GM23338 (cell line): ENCODE measurements at regions not wholly inside any gene's neighbourhood (a gene's known extent, or its start where the extent isn't known, plus 50 kb on each side); places are given as distances from the start of the nearest gene placed in this dataset.

Experiments used
- ATAC-seq: fragments of 200-7000 bp; cut with Tn5 transposase; 3 replicates; pipeline ENCODE4 v1.9.1; 2020
- DNase-seq: peaks from one replicate; pipeline ENCODE4 v3.0.0-alpha.2; 2015; ENCODE audit warnings: low spot score
- H2AFZ ChIP-seq: fragments of 200-600 bp; sonication (generic); 2 replicates; pipeline ENCODE4 v1.8.0; 2016; ENCODE audit warnings: antibody characterized with exemption, mild to moderate bottlenecking, moderate library complexity
- H3F3A ChIP-seq: fragments of 200-600 bp; sonication (generic); replicated peaks from 2 replicates; pipeline ENCODE4 v1.8.0; 2017; ENCODE audit warnings: antibody characterized with exemption, mixed run types, low read depth
- H3K27ac ChIP-seq: fragments of 200-600 bp; sonication (generic); 2 replicates; pipeline ENCODE4 v1.6.1; 2016; ENCODE audit warnings: low read depth
- H3K27me3 ChIP-seq: fragments of 200-600 bp; sonication (generic); 2 replicates; pipeline ENCODE4 v1.8.0; 2016; ENCODE audit warnings: mild to moderate bottlenecking, mixed run types, moderate library complexity; ENCODE audit not compliant: insufficient read depth
- H3K36me3 ChIP-seq: fragments of 200-600 bp; sonication (generic); 2 replicates; pipeline ENCODE4 v1.8.0; 2016; ENCODE audit warnings: mild to moderate bottlenecking; ENCODE audit not compliant: insufficient read depth
- H3K4me1 ChIP-seq: fragments of 200-600 bp; sonication (generic); 2 replicates; pipeline ENCODE4 v1.8.0; 2016; ENCODE audit warnings: mild to moderate bottlenecking, moderate library complexity; ENCODE audit not compliant: insufficient read depth
- H3K4me2 ChIP-seq: fragments of 200-600 bp; sonication (generic); 2 replicates; pipeline ENCODE4 v1.7.1; 2017; ENCODE audit warnings: mixed run types
- H3K4me3 ChIP-seq: fragments of 200-600 bp; sonication (generic); 2 replicates; pipeline ENCODE4 v1.6.1; 2016; ENCODE audit warnings: mixed run types
- H3K79me2 ChIP-seq: fragments of 200-600 bp; sonication (generic); replicated peaks from 2 replicates; pipeline ENCODE4 v1.8.0; 2017; ENCODE audit warnings: mild to moderate bottlenecking; ENCODE audit not compliant: insufficient read depth
- H3K9me2 ChIP-seq: fragments of 200-600 bp; sonication (generic); 2 replicates; pipeline ENCODE4 v1.8.0; 2017; ENCODE audit not compliant: insufficient read depth
- H4K20me1 ChIP-seq: fragments of 200-600 bp; sonication (generic); replicated peaks from 2 replicates; pipeline ENCODE4 v1.8.0; 2017; ENCODE audit warnings: mild to moderate bottlenecking; ENCODE audit not compliant: insufficient read depth
- H3K27ac Mint-ChIP-seq: 2 replicates; pipeline ENCODE4 v1.8.0; 2020; ENCODE audit warnings: inconsistent platforms, mild to moderate bottlenecking, moderate library complexity, mixed read lengths
- H3K27me3 Mint-ChIP-seq: 3 replicates; pipeline ENCODE4 v1.8.0; 2022; ENCODE audit warnings: low read depth, mild to moderate bottlenecking, moderate library complexity, mixed read lengths, inconsistent platforms; ENCODE audit not compliant: insufficient read depth, poor library complexity
- H3K36me3 Mint-ChIP-seq: 3 replicates; pipeline ENCODE4 v1.8.0; 2021; ENCODE audit warnings: low read depth, mild to moderate bottlenecking, inconsistent platforms, moderate library complexity, mixed read lengths
- H3K4me1 Mint-ChIP-seq: 3 replicates; pipeline ENCODE4 v1.8.0; 2020; ENCODE audit warnings: mild to moderate bottlenecking, inconsistent platforms, mixed read lengths
- H3K4me3 Mint-ChIP-seq: 3 replicates; pipeline ENCODE4 v1.8.0; 2021; ENCODE audit warnings: moderate library complexity, mild to moderate bottlenecking, inconsistent platforms, mixed read lengths
- H3K9me3 Mint-ChIP-seq: 3 replicates; pipeline ENCODE4 v1.8.0; 2020; ENCODE audit warnings: moderate library complexity, mild to moderate bottlenecking, inconsistent platforms, mixed read lengths
- EZH2 ChIP-seq: fragments of 200-600 bp; sonication (generic); IDR thresholded peaks from one replicate; pipeline ENCODE4 v1.8.0; 2017; ENCODE audit warnings: antibody characterized with exemption, mild to moderate bottlenecking, low read depth; ENCODE audit not compliant: unreplicated experiment
- POLR2AphosphoS5 ChIP-seq: IDR thresholded peaks from 2 replicates; pipeline ENCODE4 v1.6.1; 2016; ENCODE audit warnings: antibody characterized with exemption, low read depth
- STAT1 ChIP-seq: IDR thresholded peaks from one replicate; pipeline ENCODE4 v1.6.1; 2016; ENCODE audit warnings: antibody characterized with exemption; ENCODE audit not compliant: unreplicated experiment
- TF ChIP-seq, protein P1 (sequence below): fragments of 250-450 bp; sonication (Bioruptor Pico); IDR thresholded peaks from 2 replicates; pipeline ENCODE4 v1.5.0; 2020; ENCODE audit warnings: mild to moderate bottlenecking, moderate library complexity
- TF ChIP-seq, protein P2 (sequence below), 2 experiments: fragments of 200-600 bp in 1 of 2; sonication (generic) in 1 of 2; conservative IDR thresholded peaks; 2 replicates each; pipeline versions ENCODE4 v1.5.1 to v1.6.1; 2016 to 2017; ENCODE audit warnings: antibody characterized with exemption in 2 of 2, low read depth in 2 of 2, mild to moderate bottlenecking in 2 of 2, moderate library complexity in 1 of 2

DNA sequence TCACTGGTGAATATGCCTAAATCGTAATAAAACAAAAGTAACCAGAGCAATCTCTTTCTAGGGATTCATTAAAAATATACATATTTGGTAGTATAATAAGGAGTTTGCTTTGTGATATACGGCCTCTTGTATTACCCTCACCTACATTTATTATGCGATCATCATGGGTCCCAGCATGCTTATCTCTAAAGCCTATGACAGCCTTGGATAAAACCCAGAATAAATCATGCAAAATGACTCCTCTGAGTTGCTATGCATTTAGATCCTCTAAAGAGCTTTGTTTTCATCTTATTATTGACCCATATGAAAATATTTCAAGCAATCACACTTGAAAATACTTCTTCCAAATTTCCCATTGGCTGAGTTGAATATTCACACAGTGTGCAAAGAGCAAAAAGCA, 432.3 kb downstream of the SUCLG1 start:
- ATAC-seq = no peak
- Histone ChIP-seq H3K36me3 (no peaks in the 10 kb centered on the region), H3K27ac (no peak overlapping the region), H4K20me1 (no peaks in the 10 kb centered on the region), H3K4me2 (no peak overlapping the region), H3K27me3 (no peaks in the 10 kb centered on the region), H3K4me3 (no peak overlapping the region), H3K4me1 (no peaks in the 10 kb centered on the region), H3K9me2 (peaks cover 17% of the 10 kb centered on the region), H3K79me2 (no peaks in the 10 kb centered on the region), H2AFZ (no peak overlapping the region), H3F3A (no peaks in the 10 kb centered on the region)
- TF ChIP-seq STAT1 = no peak
- no peak for TF ChIP-seq POLR2AphosphoS5
- Mint-ChIP-seq H3K4me1 (no peaks in the 10 kb centered on the region), H3K4me3 (no peak overlapping the region), H3K27ac (no peak overlapping the region), H3K27me3 (no peaks in the 10 kb centered on the region), H3K36me3 (no peaks in the 10 kb centered on the region), H3K9me3 (no peaks in the 10 kb centered on the region)
- DNase-seq = no peak

DNA sequence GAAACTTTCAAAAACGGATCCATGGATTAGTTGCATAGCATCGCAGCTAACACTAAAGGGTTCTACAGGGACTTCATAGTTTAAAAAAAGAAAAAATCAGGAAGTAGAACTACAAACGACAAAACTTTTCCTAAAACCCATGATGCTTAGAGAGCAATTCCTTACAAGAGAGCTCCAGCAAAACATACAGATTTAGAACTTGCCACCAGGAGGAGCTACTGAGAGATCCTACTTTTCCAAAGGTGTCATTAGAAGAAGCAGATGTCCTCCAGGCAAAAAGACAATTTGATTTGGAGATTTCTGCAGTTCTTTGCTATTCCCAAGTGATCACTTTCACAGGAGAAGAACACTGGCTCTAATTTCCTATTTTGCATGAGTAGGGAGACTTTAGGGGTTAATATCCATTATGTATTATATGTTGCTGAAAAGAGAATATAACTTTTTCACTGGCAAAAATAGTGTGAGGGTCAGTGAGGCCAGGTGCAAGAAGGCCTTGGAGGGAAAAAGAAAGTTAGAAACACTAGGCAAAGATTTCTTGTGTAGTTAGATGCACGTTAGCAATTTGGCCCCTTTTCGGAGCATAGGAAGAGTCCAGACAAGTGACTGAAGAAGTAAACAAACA, 436.2 kb downstream of the SUCLG1 start:
- Histone ChIP-seq H3K9me2 (peaks cover 15% of the 10 kb centered on the region), H3F3A (no peaks in the 10 kb centered on the region), H3K4me3 (no peak overlapping the region), H3K79me2 (no peaks in the 10 kb centered on the region), H3K27me3 (no peaks in the 10 kb centered on the region), H2AFZ (no peak overlapping the region), H4K20me1 (no peaks in the 10 kb centered on the region), H3K4me2 (no peak overlapping the region), H3K4me1 (no peaks in the 10 kb centered on the region), H3K27ac (no peak overlapping the region), H3K36me3 (no peaks in the 10 kb centered on the region)
- no peaks in the 10 kb centered on the region for H3K27me3 Mint-ChIP-seq
- H3K27ac Mint-ChIP-seq = no peak overlapping the region
- DNase-seq = peak; percentile 88
- no peak overlapping the region for H3K4me3 Mint-ChIP-seq
- no peaks in the 10 kb centered on the region for H3K36me3 Mint-ChIP-seq
- ATAC-seq = peak; percentile 63
- TF ChIP-seq, protein P1, sequence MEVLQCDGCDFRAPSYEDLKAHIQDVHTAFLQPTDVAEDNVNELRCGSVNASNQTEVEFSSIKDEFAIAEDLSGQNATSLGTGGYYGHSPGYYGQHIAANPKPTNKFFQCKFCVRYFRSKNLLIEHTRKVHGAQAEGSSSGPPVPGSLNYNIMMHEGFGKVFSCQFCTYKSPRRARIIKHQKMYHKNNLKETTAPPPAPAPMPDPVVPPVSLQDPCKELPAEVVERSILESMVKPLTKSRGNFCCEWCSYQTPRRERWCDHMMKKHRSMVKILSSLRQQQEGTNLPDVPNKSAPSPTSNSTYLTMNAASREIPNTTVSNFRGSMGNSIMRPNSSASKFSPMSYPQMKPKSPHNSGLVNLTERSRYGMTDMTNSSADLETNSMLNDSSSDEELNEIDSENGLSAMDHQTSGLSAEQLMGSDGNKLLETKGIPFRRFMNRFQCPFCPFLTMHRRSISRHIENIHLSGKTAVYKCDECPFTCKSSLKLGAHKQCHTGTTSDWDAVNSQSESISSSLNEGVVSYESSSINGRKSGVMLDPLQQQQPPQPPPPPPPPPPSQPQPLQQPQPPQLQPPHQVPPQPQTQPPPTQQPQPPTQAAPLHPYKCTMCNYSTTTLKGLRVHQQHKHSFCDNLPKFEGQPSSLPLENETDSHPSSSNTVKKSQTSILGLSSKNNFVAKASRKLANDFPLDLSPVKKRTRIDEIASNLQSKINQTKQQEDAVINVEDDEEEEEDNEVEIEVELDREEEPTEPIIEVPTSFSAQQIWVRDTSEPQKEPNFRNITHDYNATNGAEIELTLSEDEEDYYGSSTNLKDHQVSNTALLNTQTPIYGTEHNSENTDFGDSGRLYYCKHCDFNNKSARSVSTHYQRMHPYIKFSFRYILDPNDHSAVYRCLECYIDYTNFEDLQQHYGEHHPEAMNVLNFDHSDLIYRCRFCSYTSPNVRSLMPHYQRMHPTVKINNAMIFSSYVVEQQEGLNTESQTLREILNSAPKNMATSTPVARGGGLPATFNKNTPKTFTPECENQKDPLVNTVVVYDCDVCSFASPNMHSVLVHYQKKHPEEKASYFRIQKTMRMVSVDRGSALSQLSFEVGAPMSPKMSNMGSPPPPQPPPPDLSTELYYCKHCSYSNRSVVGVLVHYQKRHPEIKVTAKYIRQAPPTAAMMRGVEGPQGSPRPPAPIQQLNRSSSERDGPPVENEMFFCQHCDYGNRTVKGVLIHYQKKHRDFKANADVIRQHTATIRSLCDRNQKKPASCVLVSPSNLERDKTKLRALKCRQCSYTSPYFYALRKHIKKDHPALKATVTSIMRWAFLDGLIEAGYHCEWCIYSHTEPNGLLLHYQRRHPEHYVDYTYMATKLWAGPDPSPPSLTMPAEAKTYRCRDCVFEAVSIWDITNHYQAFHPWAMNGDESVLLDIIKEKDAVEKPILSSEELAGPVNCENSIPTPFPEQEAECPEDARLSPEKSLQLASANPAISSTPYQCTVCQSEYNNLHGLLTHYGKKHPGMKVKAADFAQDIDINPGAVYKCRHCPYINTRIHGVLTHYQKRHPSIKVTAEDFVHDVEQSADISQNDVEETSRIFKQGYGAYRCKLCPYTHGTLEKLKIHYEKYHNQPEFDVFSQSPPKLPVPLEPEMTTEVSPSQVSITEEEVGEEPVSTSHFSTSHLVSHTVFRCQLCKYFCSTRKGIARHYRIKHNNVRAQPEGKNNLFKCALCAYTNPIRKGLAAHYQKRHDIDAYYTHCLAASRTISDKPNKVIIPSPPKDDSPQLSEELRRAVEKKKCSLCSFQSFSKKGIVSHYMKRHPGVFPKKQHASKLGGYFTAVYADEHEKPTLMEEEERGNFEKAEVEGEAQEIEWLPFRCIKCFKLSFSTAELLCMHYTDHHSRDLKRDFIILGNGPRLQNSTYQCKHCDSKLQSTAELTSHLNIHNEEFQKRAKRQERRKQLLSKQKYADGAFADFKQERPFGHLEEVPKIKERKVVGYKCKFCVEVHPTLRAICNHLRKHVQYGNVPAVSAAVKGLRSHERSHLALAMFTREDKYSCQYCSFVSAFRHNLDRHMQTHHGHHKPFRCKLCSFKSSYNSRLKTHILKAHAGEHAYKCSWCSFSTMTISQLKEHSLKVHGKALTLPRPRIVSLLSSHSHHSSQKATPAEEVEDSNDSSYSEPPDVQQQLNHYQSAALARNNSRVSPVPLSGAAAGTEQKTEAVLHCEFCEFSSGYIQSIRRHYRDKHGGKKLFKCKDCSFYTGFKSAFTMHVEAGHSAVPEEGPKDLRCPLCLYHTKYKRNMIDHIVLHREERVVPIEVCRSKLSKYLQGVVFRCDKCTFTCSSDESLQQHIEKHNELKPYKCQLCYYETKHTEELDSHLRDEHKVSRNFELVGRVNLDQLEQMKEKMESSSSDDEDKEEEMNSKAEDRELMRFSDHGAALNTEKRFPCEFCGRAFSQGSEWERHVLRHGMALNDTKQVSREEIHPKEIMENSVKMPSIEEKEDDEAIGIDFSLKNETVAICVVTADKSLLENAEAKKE (CRISPR knock-in tag) = no peak
- no peak for TF ChIP-seq EZH2
- no peak for TF ChIP-seq STAT1
- TF ChIP-seq, protein P2, sequence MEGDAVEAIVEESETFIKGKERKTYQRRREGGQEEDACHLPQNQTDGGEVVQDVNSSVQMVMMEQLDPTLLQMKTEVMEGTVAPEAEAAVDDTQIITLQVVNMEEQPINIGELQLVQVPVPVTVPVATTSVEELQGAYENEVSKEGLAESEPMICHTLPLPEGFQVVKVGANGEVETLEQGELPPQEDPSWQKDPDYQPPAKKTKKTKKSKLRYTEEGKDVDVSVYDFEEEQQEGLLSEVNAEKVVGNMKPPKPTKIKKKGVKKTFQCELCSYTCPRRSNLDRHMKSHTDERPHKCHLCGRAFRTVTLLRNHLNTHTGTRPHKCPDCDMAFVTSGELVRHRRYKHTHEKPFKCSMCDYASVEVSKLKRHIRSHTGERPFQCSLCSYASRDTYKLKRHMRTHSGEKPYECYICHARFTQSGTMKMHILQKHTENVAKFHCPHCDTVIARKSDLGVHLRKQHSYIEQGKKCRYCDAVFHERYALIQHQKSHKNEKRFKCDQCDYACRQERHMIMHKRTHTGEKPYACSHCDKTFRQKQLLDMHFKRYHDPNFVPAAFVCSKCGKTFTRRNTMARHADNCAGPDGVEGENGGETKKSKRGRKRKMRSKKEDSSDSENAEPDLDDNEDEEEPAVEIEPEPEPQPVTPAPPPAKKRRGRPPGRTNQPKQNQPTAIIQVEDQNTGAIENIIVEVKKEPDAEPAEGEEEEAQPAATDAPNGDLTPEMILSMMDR (conservative IDR thresholded peaks at IDR 0.05; ENCODE audit: low read depth in 2 of 2) = peak; percentile 72 to 87
- no peaks in the 10 kb centered on the region for H3K9me3 Mint-ChIP-seq
- no peaks in the 10 kb centered on the region for H3K4me1 Mint-ChIP-seq
